ENCODE measurements at regions not wholly inside any gene's neighbourhood (a gene's known extent, or its start where the extent isn't known, plus 50 kb on each side); places are given as distances from the start of the nearest gene placed in this dataset.

DNA sequence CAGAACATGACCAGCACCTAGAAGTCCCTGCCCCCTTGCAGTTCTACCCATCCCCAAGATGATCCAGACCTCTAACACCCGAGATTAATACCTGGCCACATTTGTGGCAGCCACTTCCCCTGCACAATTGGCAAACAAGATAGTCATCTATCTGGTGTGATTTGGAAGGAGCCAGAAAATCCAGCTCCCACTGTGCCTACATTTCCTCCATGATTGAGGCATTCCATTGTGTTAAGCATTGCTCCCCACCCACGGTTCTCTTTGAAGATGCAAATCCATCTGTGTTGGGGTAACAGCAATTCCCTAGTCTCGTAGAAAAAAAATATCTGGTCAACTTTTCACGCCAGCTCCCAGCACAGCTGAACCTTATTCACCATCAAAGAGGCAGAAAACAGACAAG is 405.0 kb downstream of the BCOR start:
- TF ChIP-seq, protein P1, sequence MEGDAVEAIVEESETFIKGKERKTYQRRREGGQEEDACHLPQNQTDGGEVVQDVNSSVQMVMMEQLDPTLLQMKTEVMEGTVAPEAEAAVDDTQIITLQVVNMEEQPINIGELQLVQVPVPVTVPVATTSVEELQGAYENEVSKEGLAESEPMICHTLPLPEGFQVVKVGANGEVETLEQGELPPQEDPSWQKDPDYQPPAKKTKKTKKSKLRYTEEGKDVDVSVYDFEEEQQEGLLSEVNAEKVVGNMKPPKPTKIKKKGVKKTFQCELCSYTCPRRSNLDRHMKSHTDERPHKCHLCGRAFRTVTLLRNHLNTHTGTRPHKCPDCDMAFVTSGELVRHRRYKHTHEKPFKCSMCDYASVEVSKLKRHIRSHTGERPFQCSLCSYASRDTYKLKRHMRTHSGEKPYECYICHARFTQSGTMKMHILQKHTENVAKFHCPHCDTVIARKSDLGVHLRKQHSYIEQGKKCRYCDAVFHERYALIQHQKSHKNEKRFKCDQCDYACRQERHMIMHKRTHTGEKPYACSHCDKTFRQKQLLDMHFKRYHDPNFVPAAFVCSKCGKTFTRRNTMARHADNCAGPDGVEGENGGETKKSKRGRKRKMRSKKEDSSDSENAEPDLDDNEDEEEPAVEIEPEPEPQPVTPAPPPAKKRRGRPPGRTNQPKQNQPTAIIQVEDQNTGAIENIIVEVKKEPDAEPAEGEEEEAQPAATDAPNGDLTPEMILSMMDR (IDR thresholded peaks at IDR 0.05), result no peak
- no peak for TF ChIP-seq POLR2A (IDR thresholded peaks at IDR 0.05)
- no peak for TF ChIP-seq EP300 (IDR thresholded peaks at IDR 0.05)

Data from ovary (tissue), 3 donors.